ENCODE measurements at regions not wholly inside any gene's neighbourhood (a gene's known extent, or its start where the extent isn't known, plus 50 kb on each side); places are given as distances from the start of the nearest gene placed in this dataset.

DNA sequence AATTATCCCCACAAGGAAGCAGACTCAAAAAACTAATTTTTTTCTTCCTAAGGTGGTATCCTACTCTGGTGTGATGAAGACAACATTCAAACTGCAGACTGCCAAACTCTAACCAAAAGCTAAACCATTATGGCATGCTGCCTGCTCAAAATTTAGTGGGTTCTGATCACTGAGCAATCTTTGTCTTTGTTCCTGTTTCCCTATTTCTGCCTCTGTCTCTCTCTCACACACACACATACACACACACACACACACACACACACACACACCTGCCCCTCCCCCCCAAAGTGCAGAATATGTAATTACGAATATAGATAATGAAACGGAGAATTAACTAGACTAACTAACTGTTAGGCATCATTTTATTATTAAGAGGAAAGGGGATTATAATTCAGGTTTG lies 1278.6 kb downstream of the PCDH7 start:
- no peaks in the 10 kb centered on the region for H3K36me3 ChIP-seq (ENCODE audit: insufficient read depth, low read length)
- no peak overlapping the region for H3K27ac ChIP-seq (ENCODE audit: low read depth in 1 of 2, low read length in 2 of 2)
- H3K4me1 ChIP-seq (ENCODE audit: insufficient read depth, low read length): no peaks in the 10 kb centered on the region
- POLR2A ChIA-PET: no interaction called here
- intact Hi-C loops (cut with DNase I, micrococcal nuclease): no loop called here
- Mint-ChIP-seq H3K27me3 (no peaks in the 10 kb centered on the region), H3K27ac (no peak overlapping the region), H3K9me3 (peaks cover 5% of the 10 kb centered on the region), H3K36me3 (ENCODE audit: low read depth) (no peaks in the 10 kb centered on the region), H3K4me3 (no peak overlapping the region), H3K4me1 (ENCODE audit: low read depth) (no peaks in the 10 kb centered on the region)
- CTCF ChIA-PET: no interaction called here
- no peak for ATAC-seq (ENCODE audit: poor library complexity)
- no peak for DNase-seq
- peaks cover 3 to 9% of the 10 kb centered on the region in 2 experiments for H3K9me3 ChIP-seq (ENCODE audit: control insufficient read depth in 1 of 2, insufficient read depth in 1 of 2, low read length in 2 of 2)
- no peaks in the 10 kb centered on the region for H3K27me3 ChIP-seq (ENCODE audit: control insufficient read depth in 1 of 2, insufficient read depth in 2 of 2, low read length in 2 of 2)
- TF ChIP-seq CTCF (IDR thresholded peaks at IDR 0.05): no peak
- no peak overlapping the region for H3K4me3 ChIP-seq (ENCODE audit: low read length)

DNA sequence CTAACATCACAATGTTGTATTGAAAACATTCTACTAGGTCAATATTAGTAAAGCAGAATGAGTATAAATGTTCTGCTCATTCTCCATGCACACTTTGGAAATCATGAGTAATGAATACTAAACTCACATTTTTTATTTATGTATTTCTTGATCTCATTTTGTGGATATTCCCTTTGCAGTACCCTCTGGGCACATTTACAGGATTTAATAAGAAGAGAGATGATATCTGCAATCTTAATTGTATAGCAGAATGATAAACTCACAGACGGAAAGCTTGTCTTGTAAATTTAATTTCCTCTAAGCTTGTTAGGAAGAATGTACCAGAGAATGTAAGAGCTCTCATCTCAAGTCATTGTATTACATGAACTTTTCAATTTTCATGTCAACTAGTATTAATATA lies 1279.7 kb downstream of the PCDH7 start:
- Mint-ChIP-seq H3K9me3 (peaks cover 5% of the 10 kb centered on the region), H3K4me1 (ENCODE audit: low read depth) (no peaks in the 10 kb centered on the region), H3K4me3 (no peak overlapping the region), H3K36me3 (ENCODE audit: low read depth) (no peaks in the 10 kb centered on the region), H3K27ac (no peak overlapping the region), H3K27me3 (no peaks in the 10 kb centered on the region)
- Histone ChIP-seq H3K4me3 (ENCODE audit: low read length) (no peak overlapping the region), H3K4me1 (ENCODE audit: insufficient read depth, low read length) (no peaks in the 10 kb centered on the region), H3K27ac (ENCODE audit: low read depth in 1 of 2, low read length in 2 of 2) (no peak overlapping the region), H3K27me3 (ENCODE audit: control insufficient read depth in 1 of 2, insufficient read depth in 2 of 2, low read length in 2 of 2) (no peaks in the 10 kb centered on the region), H3K9me3 (ENCODE audit: control insufficient read depth in 1 of 2, insufficient read depth in 1 of 2, low read length in 2 of 2) (peaks cover 3 to 9% of the 10 kb centered on the region in 2 experiments), H3K36me3 (ENCODE audit: insufficient read depth, low read length) (no peaks in the 10 kb centered on the region)
- ChIA-PET CTCF (no interaction called here), POLR2A (no interaction called here)
- intact Hi-C loops (cut with DNase I, micrococcal nuclease): no loop called here
- ATAC-seq (ENCODE audit: poor library complexity): no peak
- DNase-seq: no peak
- TF ChIP-seq CTCF (IDR thresholded peaks at IDR 0.05): no peak

DNA sequence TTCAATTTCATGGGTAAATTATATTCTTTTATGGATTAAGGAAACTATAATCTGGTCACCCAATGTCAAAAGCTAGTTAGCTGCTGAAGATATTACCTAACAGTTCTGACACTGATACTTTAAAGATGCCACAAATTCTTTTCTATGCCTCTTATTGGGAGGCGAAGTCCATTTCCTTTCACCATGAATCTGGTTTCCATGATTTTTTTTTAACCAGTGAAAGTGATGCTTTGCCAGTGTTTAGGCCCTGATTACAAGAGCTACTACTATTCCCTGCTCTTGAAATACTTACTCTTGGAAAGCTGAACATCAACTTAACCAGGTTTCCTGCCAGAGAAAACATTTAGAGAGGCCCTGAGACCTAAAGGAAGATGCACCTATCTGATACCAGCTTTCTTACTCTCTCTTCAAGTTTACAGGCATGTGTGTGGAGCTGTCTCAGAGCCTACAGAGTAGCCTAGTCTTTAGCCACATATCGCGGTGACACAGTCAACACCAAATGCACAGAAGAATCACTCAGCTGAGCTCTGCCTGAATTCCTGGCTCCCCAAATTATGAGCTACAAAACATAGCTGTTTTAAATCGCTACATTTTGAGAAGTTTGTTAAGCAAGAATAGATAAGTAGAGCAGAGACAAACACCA lies 1280.8 kb downstream of the PCDH7 start:
- H3K36me3 Mint-ChIP-seq (ENCODE audit: low read depth): no peaks in the 10 kb centered on the region
- CTCF ChIA-PET: no interaction called here

More for the DNA sequence above, 1280.8 kb downstream of the PCDH7 start:
- Histone ChIP-seq H3K27me3 (ENCODE audit: control insufficient read depth in 1 of 2, insufficient read depth in 2 of 2, low read length in 2 of 2) (no peaks in the 10 kb centered on the region), H3K27ac (ENCODE audit: low read depth in 1 of 2, low read length in 2 of 2) (no peak overlapping the region), H3K4me3 (ENCODE audit: low read length) (no peak overlapping the region), H3K4me1 (ENCODE audit: insufficient read depth, low read length) (no peaks in the 10 kb centered on the region), H3K36me3 (ENCODE audit: insufficient read depth, low read length) (no peaks in the 10 kb centered on the region), H3K9me3 (ENCODE audit: control insufficient read depth in 1 of 2, insufficient read depth in 1 of 2, low read length in 2 of 2) (peaks cover 0 to 9% of the 10 kb centered on the region in 2 experiments)
- no peak overlapping the region for H3K27ac Mint-ChIP-seq
- no peak overlapping the region for H3K4me3 Mint-ChIP-seq
- H3K4me1 Mint-ChIP-seq (ENCODE audit: low read depth): no peaks in the 10 kb centered on the region
- no peak for DNase-seq
- no peak for ATAC-seq (ENCODE audit: poor library complexity)
- no peak for TF ChIP-seq CTCF (IDR thresholded peaks at IDR 0.05)
- peaks cover 9% of the 10 kb centered on the region for H3K9me3 Mint-ChIP-seq
- H3K27me3 Mint-ChIP-seq: no peaks in the 10 kb centered on the region
- POLR2A ChIA-PET: no interaction called here
- intact Hi-C loops (cut with DNase I, micrococcal nuclease): no loop called here
